GM18870 (cell line): ENCODE measurements at regions not wholly inside any gene's neighbourhood (a gene's known extent, or its start where the extent isn't known, plus 50 kb on each side); places are given as distances from the start of the nearest gene placed in this dataset.
A peak's percentile ranks its signal among the peaks of the same experiment; 100 is the strongest.
"Not testable (repeated sequence)": the region's sequence is repeated elsewhere in the genome, so short reads cannot be mapped to it uniquely, and the experiment has no call there.

Source experiments
- ATAC-seq: cut with Tn5 transposase; IDR thresholded peaks from one replicate; pipeline ENCODE4 v1.9.1; 2021; ENCODE audit warnings: moderate library complexity; ENCODE audit not compliant: unreplicated experiment

- ATAC-seq: no peak
Observed at GRCh38 chr3:94481226-94481898, 418.5 kb downstream of the NSUN3 start.

GRCh38 chr3:94482686-94483085 is 419.8 kb downstream of the NSUN3 start:
- ATAC-seq: no peak

- no peak for ATAC-seq
Observed at GRCh38 chr3:94483403-94483802, 420.5 kb downstream of the NSUN3 start.

GRCh38 chr3:94494992-94495391 is 432.1 kb downstream of the NSUN3 start:
- no peak for ATAC-seq

GRCh38 chr3:94500146-94500545 is 437.3 kb downstream of the NSUN3 start:
- ATAC-seq: no peak

- ATAC-seq: not testable (repeated sequence)
Observed at GRCh38 chr3:94507354-94507753, 444.5 kb downstream of the NSUN3 start.

GRCh38 chr3:94512876-94513275 is 450.0 kb downstream of the NSUN3 start:
- no peak for ATAC-seq

GRCh38 chr3:94513600-94513999 is 450.7 kb downstream of the NSUN3 start:
- peak; percentile 72 for ATAC-seq

- ATAC-seq: no peak
Observed at GRCh38 chr3:94515983-94516382, 453.1 kb downstream of the NSUN3 start.

GRCh38 chr3:94520364-94520763 is 457.5 kb downstream of the NSUN3 start:
- no peak for ATAC-seq

- no peak for ATAC-seq
Observed at GRCh38 chr3:94522488-94522887, 459.6 kb downstream of the NSUN3 start.

GRCh38 chr3:94524102-94524919 is 461.4 kb downstream of the NSUN3 start:
- ATAC-seq: no peak

- ATAC-seq: no peak
Observed at GRCh38 chr3:94525043-94525442, 462.2 kb downstream of the NSUN3 start.

GRCh38 chr3:94529816-94530215 is 467.0 kb downstream of the NSUN3 start:
- no peak for ATAC-seq

GRCh38 chr3:94532951-94533350 is 470.1 kb downstream of the NSUN3 start:
- no peak for ATAC-seq

GRCh38 chr3:94539937-94540336 is 477.1 kb downstream of the NSUN3 start:
- ATAC-seq: no peak

GRCh38 chr3:94543161-94543560 is 480.3 kb downstream of the NSUN3 start:
- no peak for ATAC-seq

- ATAC-seq: no peak
Observed at GRCh38 chr3:94544131-94544789, 481.4 kb downstream of the NSUN3 start.

- no peak for ATAC-seq
Observed at GRCh38 chr3:94548581-94549316, 485.9 kb downstream of the NSUN3 start.

- no peak for ATAC-seq
Observed at GRCh38 chr3:94561094-94561493, 498.2 kb downstream of the NSUN3 start.

GRCh38 chr3:94564247-94564646 is 501.4 kb downstream of the NSUN3 start:
- ATAC-seq: no peak
